Common myeloid progenitor, CD34-positive (primary cell): ENCODE measurements at regions not wholly inside any gene's neighbourhood (a gene's known extent, or its start where the extent isn't known, plus 50 kb on each side); places are given as distances from the start of the nearest gene placed in this dataset.

Source experiments
- CTCF ChIA-PET: fragments of 350-600 bp; sonication (Branson Sonifier 250); formaldehyde crosslinking; loops from one replicate; lab custom pipeline; 2021; ENCODE audit warnings: antibody characterized with exemption; lab: Charles Lee
- POLR2A ChIA-PET: fragments of 350-600 bp; sonication (Branson Sonifier 250); formaldehyde crosslinking; loops from one replicate; lab custom pipeline; 2021; ENCODE audit warnings: antibody characterized with exemption; lab: Charles Lee
- DNase-seq, 3 donors: peaks; one replicate each; pipeline versions ENCODE4 v3.0.0 to v3.0.0-alpha.2; 2013
- H3K27ac ChIP-seq, 2 experiments: 1 replicate in 1 of 2; 2 replicates in 1 of 2; pipeline ENCODE4 v1.7.0; 2013; ENCODE audit warnings: inconsistent platforms in 2 of 2, low read length in 2 of 2, mild to moderate bottlenecking in 2 of 2, low read depth in 1 of 2, moderate library complexity in 1 of 2; ENCODE audit not compliant: severe bottlenecking in 2 of 2, insufficient read depth in 1 of 2, poor library complexity in 1 of 2
- H3K27me3 ChIP-seq, 5 experiments: replicated peaks in 2 of 5; 1 replicate in 3 of 5; 2 replicates in 2 of 5; pipeline versions ENCODE4 v1.6.1 to v1.7.0; 2013; ENCODE audit warnings: low read length in 4 of 5, mild to moderate bottlenecking in 2 of 5, moderate library complexity in 2 of 5, inconsistent platforms in 1 of 5; ENCODE audit not compliant: insufficient read depth in 5 of 5, control insufficient read depth in 4 of 5
- H3K36me3 ChIP-seq, 4 experiments: 1 replicate in 2 of 4; 2 replicates in 2 of 4; pipeline versions ENCODE4 v1.6.1 to v1.7.0; 2013; ENCODE audit warnings: low read length in 3 of 4, control low read depth in 1 of 4, mild to moderate bottlenecking in 1 of 4; ENCODE audit not compliant: control insufficient read depth in 4 of 4, insufficient read depth in 4 of 4
- H3K4me1 ChIP-seq, 4 experiments: 1 replicate in 3 of 4; 2 replicates in 1 of 4; pipeline versions ENCODE4 v1.6.1 to v1.7.1; 2013; ENCODE audit warnings: low read length in 3 of 4, mild to moderate bottlenecking in 3 of 4, control low read depth in 1 of 4, inconsistent platforms in 1 of 4, moderate library complexity in 1 of 4; ENCODE audit not compliant: control insufficient read depth in 4 of 4, insufficient read depth in 4 of 4; ENCODE audit errors: control extremely low read depth in 1 of 4
- H3K4me3 ChIP-seq, 7 experiments: 1 replicate in 4 of 7; 2 replicates in 3 of 7; pipeline versions ENCODE4 v1.5.1 to v1.7.0; 2013; ENCODE audit warnings: mild to moderate bottlenecking in 7 of 7, low read length in 6 of 7, moderate library complexity in 6 of 7, inconsistent platforms in 2 of 7, low read depth in 2 of 7, control low read depth in 1 of 7; ENCODE audit not compliant: insufficient read depth in 4 of 7, control insufficient read depth in 1 of 7; ENCODE audit errors: extremely low read depth in 1 of 7
- H3K9me3 ChIP-seq, 5 experiments: 1 replicate in 4 of 5; 2 replicates in 1 of 5; pipeline versions ENCODE4 v1.6.1 to v1.7.1; 2013; ENCODE audit warnings: low read length in 4 of 5, mild to moderate bottlenecking in 2 of 5, inconsistent platforms in 1 of 5, low read depth in 1 of 5, moderate library complexity in 1 of 5; ENCODE audit not compliant: control insufficient read depth in 4 of 5, insufficient read depth in 2 of 5; ENCODE audit errors: control extremely low read depth in 1 of 5
- WGBS: methylation state at CpG from one replicate; pipeline ENCODE4 v1.1.5; 2013; ENCODE audit not compliant: insufficient coverage; 5-methylcytosine and 5-hydroxymethylcytosine counted together

- DNase-seq, result peak; percentile 25 to 86 (median 82)
- CTCF ChIA-PET, result interaction anchor here (0.6 to 2.8 kb wide), 4 partner anchors 23 to 949 kb away, joined by 3 to 9 read pairs (median 4); no protein-coding TSS in a partner anchor
- peak overlapping the region in 4 of 7 experiments; percentile 15 to 53 (median 27) for H3K4me3 ChIP-seq
- no peaks in the 10 kb centered on the region for H3K36me3 ChIP-seq
- H3K9me3 ChIP-seq, result no peaks in the 10 kb centered on the region
- 59% methylated on average over 3 of the region's 8 CpGs for WGBS
- no peak overlapping the region for H3K27ac ChIP-seq
- H3K27me3 ChIP-seq, result no peaks in the 10 kb centered on the region
- POLR2A ChIA-PET, result interaction anchor here (1.0 kb wide), 1 partner anchor 116 kb away, joined by 3 read pairs; no protein-coding TSS in a partner anchor
- peaks cover 7 to 19% (median 17%) of the 10 kb centered on the region in 4 experiments for H3K4me1 ChIP-seq
Measured at GRCh38 chr7:106767498-106768323, 97.4 kb upstream of the PIK3CG start.

GRCh38 chr7:106768324-106768751 lies 96.7 kb upstream of the PIK3CG start:
- Histone ChIP-seq H3K36me3 (no peaks in the 10 kb centered on the region), H3K4me1 (peaks cover 7 to 19% (median 17%) of the 10 kb centered on the region in 4 experiments), H3K27me3 (no peaks in the 10 kb centered on the region), H3K4me3 (peak overlapping the region in 4 of 7 experiments; percentile 15 to 53 (median 27)), H3K27ac (no peak overlapping the region), H3K9me3 (no peaks in the 10 kb centered on the region)
- CTCF ChIA-PET, result interaction anchor here (0.6 to 2.8 kb wide), 3 partner anchors 24 to 950 kb away, joined by 3 to 9 read pairs (median 3); no protein-coding TSS in a partner anchor
- WGBS, result 82% methylated on average over 4 of the region's 4 CpGs
- POLR2A ChIA-PET, result interaction anchor here (1.0 kb wide), 1 partner anchor 116 kb away, joined by 3 read pairs; no protein-coding TSS in a partner anchor
- DNase-seq, result peak in 2 of 3 donors; percentile 77 to 83

GRCh38 chr7:106770191-106770590 lies 94.9 kb upstream of the PIK3CG start:
- Histone ChIP-seq H3K27me3 (no peaks in the 10 kb centered on the region), H3K9me3 (no peaks in the 10 kb centered on the region), H3K4me3 (no peak overlapping the region), H3K27ac (no peak overlapping the region), H3K36me3 (no peaks in the 10 kb centered on the region), H3K4me1 (peaks cover 7 to 19% (median 17%) of the 10 kb centered on the region in 4 experiments)
- 100% methylated on average over 1 of the region's 2 CpGs for WGBS
- ChIA-PET POLR2A (no interaction called here), CTCF (interaction anchor here (2.8 kb wide), 1 partner anchor 34 kb away, joined by 9 read pairs; no protein-coding TSS in a partner anchor)
- DNase-seq, result no peak

GRCh38 chr7:106772655-106773108 lies 92.4 kb upstream of the PIK3CG start:
- CTCF ChIA-PET, result no interaction called here
- no peaks in the 10 kb centered on the region for H3K27me3 ChIP-seq
- H3K4me3 ChIP-seq, result no peak overlapping the region
- H3K4me1 ChIP-seq, result peaks cover 0 to 9% (median 7%) of the 10 kb centered on the region in 4 experiments
- POLR2A ChIA-PET, result no interaction called here
- peak in 1 of 3 donors; percentile 29 for DNase-seq
- no peaks in the 10 kb centered on the region for H3K9me3 ChIP-seq
- WGBS, result 100% methylated on average over 1 of the region's 3 CpGs
- H3K36me3 ChIP-seq, result no peaks in the 10 kb centered on the region
- no peak overlapping the region for H3K27ac ChIP-seq

- no peaks in the 10 kb centered on the region for H3K27me3 ChIP-seq
- H3K4me3 ChIP-seq, result no peak overlapping the region
- no peak for DNase-seq
- H3K36me3 ChIP-seq, result no peaks in the 10 kb centered on the region
- ChIA-PET CTCF (no interaction called here), POLR2A (no interaction called here)
- no peaks in the 10 kb centered on the region for H3K9me3 ChIP-seq
- WGBS, result no CpG with 5 or more reads among the region's 1 CpG
- H3K27ac ChIP-seq, result no peak overlapping the region
- peaks cover 0 to 4% (median 4%) of the 10 kb centered on the region in 4 experiments for H3K4me1 ChIP-seq
Measured at GRCh38 chr7:106773228-106773627, 91.9 kb upstream of the PIK3CG start.

- CTCF ChIA-PET, result no interaction called here
- Histone ChIP-seq H3K4me3 (no peak overlapping the region), H3K36me3 (no peaks in the 10 kb centered on the region), H3K9me3 (no peaks in the 10 kb centered on the region), H3K27me3 (no peaks in the 10 kb centered on the region), H3K4me1 (peaks cover 0 to 3% (median 0%) of the 10 kb centered on the region in 4 experiments), H3K27ac (no peak overlapping the region)
- no peak for DNase-seq
- POLR2A ChIA-PET, result no interaction called here
- no CpG with 5 or more reads among the region's 2 CpGs for WGBS
Measured at GRCh38 chr7:106773721-106774120, 91.4 kb upstream of the PIK3CG start.
